GM18499 (cell line): ENCODE measurements at regions not wholly inside any gene's neighbourhood (a gene's known extent, or its start where the extent isn't known, plus 50 kb on each side); places are given as distances from the start of the nearest gene placed in this dataset.

Experiments
- ATAC-seq: cut with Tn5 transposase; IDR thresholded peaks from one replicate; pipeline ENCODE4 v1.9.1; 2021; ENCODE audit warnings: moderate number of reproducible peaks; ENCODE audit not compliant: insufficient read depth, unreplicated experiment

GRCh38 chr12:17695495-17695894 is 394.5 kb downstream of the RERGL start:
- no peak for ATAC-seq

- no peak for ATAC-seq
These were observed 398.6 kb downstream of the RERGL start for GRCh38 chr12:17691369-17691768.

DNA sequence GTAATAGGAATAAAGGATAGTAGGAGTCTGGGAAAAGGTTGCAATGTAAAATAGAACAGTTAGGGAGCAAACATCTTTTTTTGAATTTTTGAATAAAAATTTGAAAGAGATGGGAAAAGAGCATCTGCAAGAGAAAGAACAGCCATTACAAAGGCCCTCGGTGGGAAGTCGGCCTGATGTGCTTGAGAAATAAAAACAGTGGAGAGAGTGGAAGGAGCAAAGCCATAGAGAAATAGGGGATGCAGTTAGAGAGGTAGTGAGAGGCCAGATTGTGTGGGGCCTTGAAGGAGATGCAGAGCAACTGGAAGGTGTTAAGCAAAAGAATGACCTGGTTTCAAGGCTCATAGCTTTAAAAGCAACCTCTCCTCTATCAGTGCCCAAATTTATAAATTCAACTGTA is 409.8 kb downstream of the RERGL start:
- no peak for ATAC-seq

DNA sequence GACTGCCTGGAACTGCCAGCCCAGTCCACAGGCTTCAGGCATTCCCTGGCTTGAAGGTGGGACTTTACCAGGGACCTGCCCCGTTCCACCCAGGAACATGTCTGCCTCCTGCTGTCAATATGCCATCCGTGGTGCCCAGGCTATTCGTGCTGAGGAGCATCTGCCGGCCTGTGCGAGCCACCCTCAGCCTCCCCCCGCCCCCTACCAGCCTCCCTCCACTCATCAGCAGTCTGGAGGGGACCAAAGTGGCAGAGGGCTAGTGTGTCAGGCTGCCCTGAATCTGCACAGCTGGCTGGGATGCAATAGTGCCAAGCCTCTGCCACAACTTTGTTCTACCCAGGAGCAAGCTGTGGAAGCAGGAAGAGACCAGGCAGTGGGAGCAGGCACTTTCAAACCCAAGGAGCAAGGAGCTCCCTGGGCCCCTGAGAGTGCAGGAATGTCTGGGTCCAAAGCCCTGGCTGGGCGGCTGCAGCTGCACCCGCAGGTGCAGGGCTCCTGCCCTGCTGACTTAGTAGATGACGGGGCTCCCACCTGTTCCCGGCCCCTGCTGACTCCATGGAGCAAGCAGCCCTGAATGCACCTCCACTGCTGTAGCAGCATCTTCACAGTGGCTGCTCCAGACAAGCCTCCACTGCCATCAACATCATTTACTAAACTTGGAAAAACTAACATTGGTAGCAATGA is 423.2 kb downstream of the RERGL start:
- ATAC-seq, result no peak

DNA sequence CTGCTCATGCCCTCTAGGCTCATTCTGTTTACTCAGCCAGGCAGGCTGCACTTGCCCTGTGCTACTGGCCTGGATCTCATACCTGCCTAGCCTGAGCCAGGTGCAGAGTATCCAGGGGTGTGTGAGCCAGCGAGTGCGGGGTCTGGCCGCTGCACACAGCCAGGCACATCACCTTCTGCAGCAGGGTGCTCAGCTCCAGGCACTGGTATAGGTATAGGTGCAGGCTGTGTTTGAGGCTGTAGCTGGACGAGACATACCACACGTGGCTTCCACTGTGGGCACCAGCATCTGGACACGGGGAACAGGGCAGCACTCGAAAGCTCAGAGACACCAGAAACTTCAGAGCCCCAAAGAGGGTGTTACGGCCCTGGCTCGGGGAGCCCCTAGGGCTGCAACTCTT is 424.2 kb downstream of the RERGL start:
- no peak for ATAC-seq

GRCh38 chr12:17661250-17661649 is 428.7 kb downstream of the RERGL start:
- ATAC-seq, result no peak

GRCh38 chr12:17652436-17652835 is 437.6 kb downstream of the RERGL start:
- ATAC-seq, result no peak

- ATAC-seq, result no peak
These were observed 447.7 kb downstream of the RERGL start for GRCh38 chr12:17642340-17642650.

- no peak for ATAC-seq
These were observed 449.4 kb downstream of the RERGL start for GRCh38 chr12:17640615-17641014.

GRCh38 chr12:17618831-17619230 is 471.2 kb downstream of the RERGL start:
- ATAC-seq, result no peak

DNA sequence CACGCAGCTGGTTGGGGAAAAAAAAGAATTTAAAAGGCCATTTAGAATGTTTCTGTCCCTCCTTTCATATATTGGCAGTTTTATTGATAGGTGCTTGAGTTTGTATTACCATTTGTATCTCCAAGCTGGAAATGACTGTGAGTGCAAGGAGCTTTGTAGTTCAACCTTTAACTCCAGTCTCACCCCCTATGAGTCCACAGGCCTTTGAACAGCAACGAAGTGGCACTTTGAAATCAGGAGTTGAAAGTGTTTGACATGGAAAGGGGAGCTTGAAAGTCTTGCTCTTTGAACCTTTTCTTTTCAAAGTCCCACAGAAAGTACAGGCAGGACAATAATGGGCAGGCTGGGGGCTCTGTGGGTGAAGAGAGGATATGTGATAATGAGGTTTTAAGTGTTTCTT is 480.3 kb downstream of the RERGL start:
- ATAC-seq, result no peak

- ATAC-seq, result no peak
These were observed 480.8 kb downstream of the RERGL start for GRCh38 chr12:17609153-17609552.

DNA sequence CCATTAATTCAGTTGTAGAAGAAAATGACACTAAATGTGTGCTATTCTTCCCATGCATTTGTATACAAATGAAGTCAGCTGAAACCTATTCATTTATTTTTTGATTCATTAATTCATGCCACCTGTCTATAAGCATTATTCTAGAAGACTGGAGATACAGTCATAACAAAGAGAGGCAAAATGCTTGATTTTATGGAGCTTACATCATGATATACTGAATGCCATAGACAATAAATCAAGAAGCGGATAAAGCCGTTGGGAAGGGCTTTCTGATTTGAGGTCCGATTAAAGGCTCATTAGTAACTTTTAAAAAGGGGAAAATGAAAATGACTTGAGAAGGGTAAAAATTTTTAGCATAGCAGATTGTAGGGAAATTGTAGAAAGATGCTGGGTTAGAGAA is 494.9 kb downstream of the RERGL start:
- ATAC-seq, result no peak

- ATAC-seq, result no peak
These were observed 496.1 kb downstream of the RERGL start for GRCh38 chr12:17593715-17594406.

DNA sequence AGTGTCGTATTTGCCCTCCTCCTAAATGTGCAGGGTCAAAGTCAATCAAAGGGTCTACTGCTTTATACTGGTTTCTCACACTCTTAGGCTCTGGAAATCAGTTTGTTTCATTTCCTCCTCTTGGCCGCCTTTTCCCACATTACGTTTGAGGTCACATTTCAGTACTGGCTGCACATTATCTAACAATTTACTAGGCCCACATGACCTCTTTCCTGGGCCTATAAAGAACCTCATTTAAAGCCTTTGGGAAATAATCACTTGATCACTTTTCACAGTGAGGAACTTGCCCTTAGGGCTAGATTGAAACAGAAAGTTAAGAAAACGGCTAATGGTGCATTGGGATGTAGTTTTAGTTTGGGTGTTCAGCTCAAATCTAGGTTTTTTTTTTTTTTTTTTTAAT is 497.5 kb downstream of the RERGL start:
- no peak for ATAC-seq

GRCh38 chr12:17591005-17591681 is 498.9 kb downstream of the RERGL start:
- ATAC-seq, result no peak

- no peak for ATAC-seq
These were observed 501.0 kb downstream of the RERGL start for GRCh38 chr12:17588968-17589367.

DNA sequence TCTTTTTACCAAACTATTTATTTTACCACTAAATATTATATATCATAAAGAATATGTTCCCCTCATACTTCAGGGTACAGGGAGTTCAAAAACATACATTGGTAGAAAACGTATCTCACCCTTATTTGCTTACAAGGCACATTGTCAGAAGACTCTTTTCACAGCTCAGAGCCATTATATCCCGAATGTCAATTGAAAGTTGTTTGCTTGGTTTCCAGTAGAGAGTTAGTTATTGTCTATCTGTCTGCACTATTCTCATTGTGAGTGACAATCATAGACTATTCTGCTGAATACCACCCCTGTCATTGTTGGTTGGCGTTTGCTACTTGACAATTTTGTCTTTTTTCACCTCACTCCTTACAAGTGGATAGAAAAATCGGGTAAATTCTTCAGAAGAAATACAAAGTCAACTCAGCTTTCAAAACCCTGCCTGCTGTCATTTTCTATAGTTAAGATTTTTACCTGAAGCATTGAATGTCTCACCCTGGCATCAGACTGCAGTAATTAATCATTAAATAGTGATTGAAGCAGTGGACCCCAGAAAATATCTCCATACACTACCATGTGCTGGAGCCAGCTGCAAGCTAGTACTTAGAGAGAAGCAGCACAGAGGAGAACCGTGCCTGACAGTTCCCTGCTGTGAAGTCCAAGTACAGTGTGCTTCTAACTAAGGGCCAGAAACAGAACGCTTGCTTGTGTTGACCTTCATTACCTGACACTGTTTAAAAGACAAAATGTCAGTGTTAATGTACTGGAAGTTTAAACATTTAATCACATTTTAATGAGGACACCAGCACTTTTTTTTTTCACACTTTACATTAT is 510.6 kb downstream of the RERGL start:
- ATAC-seq, result no peak

DNA sequence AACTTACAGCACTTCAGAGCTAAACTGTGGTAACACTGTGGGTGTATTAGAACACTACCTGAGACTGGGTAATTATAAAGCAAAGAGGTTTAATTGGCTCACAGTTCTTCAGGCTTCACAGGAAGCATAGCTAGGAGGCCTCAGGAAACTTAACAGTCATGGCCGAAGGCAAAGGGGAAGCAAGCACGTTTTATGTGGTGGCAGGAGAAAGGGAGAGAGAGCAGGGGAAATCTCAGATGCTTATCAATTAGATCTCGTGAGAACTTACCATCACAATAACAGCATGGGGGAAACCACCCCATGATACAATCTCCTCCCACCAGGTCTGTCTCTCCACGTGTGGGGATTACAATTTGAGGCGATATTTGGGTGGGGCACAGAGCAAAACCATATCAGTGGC is 512.6 kb downstream of the RERGL start:
- no peak for ATAC-seq

GRCh38 chr12:17572250-17572649 is 517.7 kb downstream of the RERGL start:
- ATAC-seq, result no peak

DNA sequence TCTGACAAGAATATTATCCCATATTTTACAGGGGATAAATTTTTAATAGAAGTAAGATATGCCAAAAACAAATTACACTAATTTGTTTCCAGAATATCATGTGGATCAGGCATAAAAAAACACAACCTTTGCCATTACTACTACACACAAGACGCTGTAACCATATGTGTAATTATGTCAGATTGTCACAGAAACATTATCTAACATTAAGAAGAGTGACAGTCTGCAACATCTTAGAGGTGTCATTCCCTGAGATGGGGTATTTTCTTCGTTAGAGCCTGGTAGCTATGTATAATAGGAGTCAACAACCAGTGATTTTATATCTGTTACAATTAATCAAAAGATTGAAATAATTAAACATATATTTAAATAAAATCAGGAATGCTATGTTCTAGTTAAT is 518.9 kb downstream of the RERGL start:
- no peak for ATAC-seq
